ENCODE measurements at regions not wholly inside any gene's neighbourhood (a gene's known extent, or its start where the extent isn't known, plus 50 kb on each side); places are given as distances from the start of the nearest gene placed in this dataset.

DNA sequence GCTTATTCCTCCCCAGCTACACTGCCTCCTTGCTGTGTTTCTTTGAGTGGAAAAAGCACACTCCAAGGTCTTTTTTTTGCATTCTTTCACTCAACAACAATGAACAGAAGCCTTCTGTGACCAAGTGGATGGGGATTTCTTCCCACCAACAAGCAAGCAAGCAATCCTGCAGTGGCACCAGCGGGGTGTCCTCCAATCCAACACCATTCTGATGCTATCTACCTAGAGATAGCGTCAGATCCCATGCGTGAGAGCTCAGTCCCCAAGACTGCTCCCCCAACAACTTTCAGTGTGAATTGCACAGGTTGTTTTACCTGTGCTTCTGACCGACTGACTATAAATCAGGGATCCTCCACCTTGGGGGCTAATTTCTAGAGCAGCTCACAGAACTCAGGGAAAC is 311.0 kb upstream of the PODXL start:
- TF ChIP-seq CTCF (optimal IDR thresholded peaks at IDR 0.05 in 1 of 3, IDR thresholded peaks at IDR 0.05 in 1 of 3, conservative IDR thresholded peaks at IDR 0.05 in 1 of 3; ENCODE audit: extremely low read depth in 1 of 3, insufficient read depth in 2 of 3, low read length in 3 of 3) (no peak), EZH2 (IDR thresholded peaks at IDR 0.05; ENCODE audit: low read length) (no peak)
